Peyer's patch (tissue), 4 donors: ENCODE measurements at regions not wholly inside any gene's neighbourhood (a gene's known extent, or its start where the extent isn't known, plus 50 kb on each side); places are given as distances from the start of the nearest gene placed in this dataset.

Experiments used
- POLR2A ChIP-seq, 2 donors: fragments of 450-650 bp; IDR thresholded peaks; one replicate each; pipeline ENCODE4 v1.5.1; 2017; ENCODE audit warnings: antibody characterized with exemption in 2 of 2, mild to moderate bottlenecking in 2 of 2, moderate library complexity in 2 of 2
- TF ChIP-seq, protein P1 (sequence below), 6 experiments: fragments of 450-650 bp in 4 of 6; fragments of 200-600 bp in 2 of 6; sonication (generic) in 1 of 6; IDR thresholded peaks; one replicate each; pipeline ENCODE4 v1.5.1; 2017 to 2019; ENCODE audit warnings: antibody characterized with exemption in 6 of 6, mild to moderate bottlenecking in 3 of 6, moderate library complexity in 1 of 6

DNA sequence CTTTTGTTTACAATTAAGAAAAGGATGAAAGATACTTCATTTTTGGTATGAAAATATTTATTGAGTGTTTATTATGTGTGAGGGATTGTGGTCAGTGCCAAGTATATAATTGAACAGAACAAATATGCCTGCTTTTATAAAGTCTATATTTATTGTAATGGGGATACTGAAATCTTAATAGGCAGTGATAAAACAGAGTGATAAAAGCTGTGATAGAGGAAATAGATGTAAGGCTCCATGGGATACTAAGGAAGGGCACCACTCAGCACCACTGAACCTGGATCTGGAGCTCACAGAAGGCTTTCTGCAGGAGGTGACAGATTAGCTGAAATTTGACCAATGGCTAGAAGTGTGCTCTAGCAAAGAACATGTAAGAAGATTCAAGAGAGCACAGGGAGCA lies 263.5 kb downstream of the C4orf33 start:
- TF ChIP-seq, protein P1, sequence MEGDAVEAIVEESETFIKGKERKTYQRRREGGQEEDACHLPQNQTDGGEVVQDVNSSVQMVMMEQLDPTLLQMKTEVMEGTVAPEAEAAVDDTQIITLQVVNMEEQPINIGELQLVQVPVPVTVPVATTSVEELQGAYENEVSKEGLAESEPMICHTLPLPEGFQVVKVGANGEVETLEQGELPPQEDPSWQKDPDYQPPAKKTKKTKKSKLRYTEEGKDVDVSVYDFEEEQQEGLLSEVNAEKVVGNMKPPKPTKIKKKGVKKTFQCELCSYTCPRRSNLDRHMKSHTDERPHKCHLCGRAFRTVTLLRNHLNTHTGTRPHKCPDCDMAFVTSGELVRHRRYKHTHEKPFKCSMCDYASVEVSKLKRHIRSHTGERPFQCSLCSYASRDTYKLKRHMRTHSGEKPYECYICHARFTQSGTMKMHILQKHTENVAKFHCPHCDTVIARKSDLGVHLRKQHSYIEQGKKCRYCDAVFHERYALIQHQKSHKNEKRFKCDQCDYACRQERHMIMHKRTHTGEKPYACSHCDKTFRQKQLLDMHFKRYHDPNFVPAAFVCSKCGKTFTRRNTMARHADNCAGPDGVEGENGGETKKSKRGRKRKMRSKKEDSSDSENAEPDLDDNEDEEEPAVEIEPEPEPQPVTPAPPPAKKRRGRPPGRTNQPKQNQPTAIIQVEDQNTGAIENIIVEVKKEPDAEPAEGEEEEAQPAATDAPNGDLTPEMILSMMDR (IDR thresholded peaks at IDR 0.05) = no peak
- no peak for TF ChIP-seq POLR2A (IDR thresholded peaks at IDR 0.05)
